HG03432 (cell line): ENCODE measurements at regions not wholly inside any gene's neighbourhood (a gene's known extent, or its start where the extent isn't known, plus 50 kb on each side); places are given as distances from the start of the nearest gene placed in this dataset.
"Not testable (repeated sequence)": the region's sequence is repeated elsewhere in the genome, so short reads cannot be mapped to it uniquely, and the experiment has no call there.

Experiments used
- ATAC-seq: cut with Tn5 transposase; IDR thresholded peaks from one replicate; pipeline ENCODE4 v1.9.1; 2021; ENCODE audit warnings: mild to moderate bottlenecking, moderate library complexity; ENCODE audit not compliant: unreplicated experiment

- ATAC-seq, result no peak
Measured at GRCh38 chr3:77707281-77707680, 667.4 kb downstream of the ROBO2 start.

- no peak for ATAC-seq
Measured at GRCh38 chr3:77709155-77709554, 669.3 kb downstream of the ROBO2 start.

GRCh38 chr3:77718311-77718710, 678.4 kb downstream of the ROBO2 start:
- no peak for ATAC-seq

- ATAC-seq, result no peak
Measured at GRCh38 chr3:77720460-77720971, 680.6 kb downstream of the ROBO2 start.

- no peak for ATAC-seq
Measured at GRCh38 chr3:77726517-77726916, 686.6 kb downstream of the ROBO2 start.

GRCh38 chr3:77746048-77746447, 706.1 kb downstream of the ROBO2 start:
- ATAC-seq, result no peak

GRCh38 chr3:77746892-77747291, 707.0 kb downstream of the ROBO2 start:
- ATAC-seq, result peak; percentile 70

- not testable (repeated sequence) for ATAC-seq
Measured at GRCh38 chr3:77756397-77756975, 716.6 kb downstream of the ROBO2 start.

GRCh38 chr3:77772459-77772858, 732.6 kb downstream of the ROBO2 start:
- ATAC-seq, result no peak

- ATAC-seq, result no peak
Measured at GRCh38 chr3:77773084-77773483, 733.2 kb downstream of the ROBO2 start.

GRCh38 chr3:77780278-77780996, 740.5 kb downstream of the ROBO2 start:
- no peak for ATAC-seq

GRCh38 chr3:77786216-77786615, 746.3 kb downstream of the ROBO2 start:
- ATAC-seq, result no peak

GRCh38 chr3:77795013-77795412, 755.1 kb downstream of the ROBO2 start:
- ATAC-seq, result no peak

- no peak for ATAC-seq
Measured at GRCh38 chr3:77799278-77799677, 759.4 kb downstream of the ROBO2 start.

- ATAC-seq, result no peak
Measured at GRCh38 chr3:77800893-77801292, 761.0 kb downstream of the ROBO2 start.

GRCh38 chr3:77807312-77807711, 767.4 kb downstream of the ROBO2 start:
- no peak for ATAC-seq

GRCh38 chr3:77814845-77815244, 774.9 kb downstream of the ROBO2 start:
- ATAC-seq, result no peak

- no peak for ATAC-seq
Measured at GRCh38 chr3:77815467-77815866, 775.6 kb downstream of the ROBO2 start.

GRCh38 chr3:77816366-77816765, 776.5 kb downstream of the ROBO2 start:
- no peak for ATAC-seq

GRCh38 chr3:77825001-77825827, 785.3 kb downstream of the ROBO2 start:
- no peak for ATAC-seq

- ATAC-seq, result no peak
Measured at GRCh38 chr3:77835921-77836320, 796.0 kb downstream of the ROBO2 start.
